Cardiac muscle cell (in vitro differentiated cells and primary cell): ENCODE measurements at regions not wholly inside any gene's neighbourhood (a gene's known extent, or its start where the extent isn't known, plus 50 kb on each side); places are given as distances from the start of the nearest gene placed in this dataset.

Experiments
- DNase-seq, 2 donors: peaks; one replicate each; pipeline versions ENCODE4 v3.0.0 to v3.0.0-alpha.2; 2010 to 2017; ENCODE audit warnings: low read depth in 1 of 2, low spot score in 1 of 2
- H3K27ac ChIP-seq: fragments of 200-600 bp; sonication (generic); 2 replicates; pipeline ENCODE4 v1.5.1; 2016
- H3K27me3 ChIP-seq: fragments of 200-600 bp; sonication (generic); 2 replicates; pipeline ENCODE4 v1.6.0; 2016; ENCODE audit warnings: control low read depth
- H3K36me3 ChIP-seq: fragments of 200-600 bp; sonication (generic); 2 replicates; pipeline ENCODE4 v1.5.1; 2016; ENCODE audit warnings: control low read depth
- H3K4me1 ChIP-seq: fragments of 200-600 bp; sonication (generic); 2 replicates; pipeline ENCODE4 v1.8.1; 2017; ENCODE audit warnings: low read depth, mild to moderate bottlenecking, mixed run types
- H3K4me3 ChIP-seq: fragments of 200-600 bp; sonication (generic); 2 replicates; pipeline ENCODE4 v1.5.1; 2016; ENCODE audit warnings: mild to moderate bottlenecking
- H3K9me3 ChIP-seq: fragments of 200-600 bp; sonication (generic); 2 replicates; pipeline ENCODE4 v1.5.1; 2017; ENCODE audit warnings: low read depth, mild to moderate bottlenecking, control low read depth
- CTCF ChIP-seq: IDR thresholded peaks from 2 replicates; pipeline ENCODE4 v1.5.1; 2012; ENCODE audit warnings: low read depth, mild to moderate bottlenecking, low read length

GRCh38 chr3:80233576-80233975 is 465.8 kb upstream of the ROBO1 start:
- H3K9me3 ChIP-seq: no peaks in the 10 kb centered on the region
- H3K27me3 ChIP-seq: no peaks in the 10 kb centered on the region
- no peak overlapping the region for H3K27ac ChIP-seq
- H3K36me3 ChIP-seq: no peaks in the 10 kb centered on the region
- H3K4me3 ChIP-seq: no peak overlapping the region
- TF ChIP-seq CTCF: no peak
- DNase-seq: no peak
- no peaks in the 10 kb centered on the region for H3K4me1 ChIP-seq

GRCh38 chr3:80232760-80233159 is 465.0 kb upstream of the ROBO1 start:
- H3K9me3 ChIP-seq: no peaks in the 10 kb centered on the region
- H3K36me3 ChIP-seq: no peaks in the 10 kb centered on the region
- H3K27ac ChIP-seq: no peak overlapping the region
- H3K4me3 ChIP-seq: no peak overlapping the region
- H3K4me1 ChIP-seq: no peaks in the 10 kb centered on the region
- DNase-seq: peak in 1 of 2 donors; percentile 88
- TF ChIP-seq CTCF: no peak
- H3K27me3 ChIP-seq: no peaks in the 10 kb centered on the region

- H3K36me3 ChIP-seq: no peaks in the 10 kb centered on the region
- H3K4me3 ChIP-seq: no peak overlapping the region
- H3K27ac ChIP-seq: no peak overlapping the region
- H3K4me1 ChIP-seq: no peaks in the 10 kb centered on the region
- H3K27me3 ChIP-seq: no peaks in the 10 kb centered on the region
- H3K9me3 ChIP-seq: no peaks in the 10 kb centered on the region
- DNase-seq: no peak
- no peak for TF ChIP-seq CTCF
These were observed 463.2 kb upstream of the ROBO1 start for GRCh38 chr3:80230962-80231361.

GRCh38 chr3:80227216-80227615 is 459.4 kb upstream of the ROBO1 start:
- Histone ChIP-seq H3K36me3 (no peaks in the 10 kb centered on the region), H3K27me3 (no peaks in the 10 kb centered on the region), H3K4me1 (no peaks in the 10 kb centered on the region), H3K4me3 (no peak overlapping the region), H3K27ac (no peak overlapping the region), H3K9me3 (no peaks in the 10 kb centered on the region)
- no peak for TF ChIP-seq CTCF
- no peak for DNase-seq

GRCh38 chr3:80215191-80215590 is 447.4 kb upstream of the ROBO1 start:
- no peaks in the 10 kb centered on the region for H3K36me3 ChIP-seq
- TF ChIP-seq CTCF: no peak
- H3K9me3 ChIP-seq: no peaks in the 10 kb centered on the region
- no peak overlapping the region for H3K27ac ChIP-seq
- no peaks in the 10 kb centered on the region for H3K4me1 ChIP-seq
- H3K4me3 ChIP-seq: no peak overlapping the region
- no peaks in the 10 kb centered on the region for H3K27me3 ChIP-seq
- no peak for DNase-seq

GRCh38 chr3:80213086-80213485 is 445.3 kb upstream of the ROBO1 start:
- DNase-seq: peak in 1 of 2 donors; percentile 4
- H3K36me3 ChIP-seq: no peaks in the 10 kb centered on the region
- no peak overlapping the region for H3K4me3 ChIP-seq
- no peak overlapping the region for H3K27ac ChIP-seq
- no peaks in the 10 kb centered on the region for H3K9me3 ChIP-seq
- H3K27me3 ChIP-seq: no peaks in the 10 kb centered on the region
- H3K4me1 ChIP-seq: no peaks in the 10 kb centered on the region
- TF ChIP-seq CTCF: no peak
